ENCODE measurements at regions not wholly inside any gene's neighbourhood (a gene's known extent, or its start where the extent isn't known, plus 50 kb on each side); places are given as distances from the start of the nearest gene placed in this dataset.

DNA sequence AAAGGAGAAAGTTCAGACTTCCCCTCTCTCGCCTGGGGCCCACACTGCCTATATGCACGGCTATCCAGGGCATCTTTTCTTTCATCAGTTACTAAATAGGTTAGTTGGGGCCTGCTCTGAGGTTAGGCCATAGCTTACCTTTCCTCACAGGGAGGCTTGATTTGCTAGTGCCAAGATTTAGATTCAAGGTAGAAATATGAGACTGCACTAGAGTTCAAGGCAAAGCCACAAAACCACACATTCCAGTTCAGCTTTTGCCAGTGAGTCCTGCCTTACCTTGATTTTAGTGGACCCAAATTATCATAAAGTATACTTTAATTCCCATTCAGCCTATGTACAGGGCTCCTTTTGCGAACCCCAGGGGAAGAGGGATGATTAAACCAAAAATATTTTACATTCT lies 762.8 kb downstream of the PDHA2 start:
- Mint-ChIP-seq H3K4me3 (no peak overlapping the region), H3K27ac (no peak overlapping the region), H3K27me3 (no peaks in the 10 kb centered on the region), H3K9me3 (peaks cover 0 to 4% (median 0%) of the 10 kb centered on the region in 8 donors), H3K36me3 (no peaks in the 10 kb centered on the region), H3K4me1 (no peaks in the 10 kb centered on the region)
- H3K36me3 ChIP-seq (ENCODE audit: insufficient read depth, low read length) = no peaks in the 10 kb centered on the region
- POLR2A ChIA-PET (ENCODE audit: partially characterized antibody) = no interaction called here
- intact Hi-C loops (cut with micrococcal nuclease) = no loop called here
- no peak overlapping the region for H3K4me3 ChIP-seq (ENCODE audit: low read length in 2 of 2)
- CTCF ChIA-PET (ENCODE audit: partially characterized antibody) = no interaction called here
- no peak for DNase-seq
- H3K27ac ChIP-seq (ENCODE audit: low read depth, low read length) = no peak overlapping the region
- no peaks in the 10 kb centered on the region for H3K4me1 ChIP-seq (ENCODE audit: insufficient read depth, low read length)
- no peaks in the 10 kb centered on the region for H3K27me3 ChIP-seq (ENCODE audit: insufficient read depth, low read length)
- H3K9me3 ChIP-seq (ENCODE audit: control insufficient read depth in 1 of 2, low read length in 2 of 2) = no peaks in the 10 kb centered on the region

GRCh38 chr4:96603641-96604040 lies 763.7 kb downstream of the PDHA2 start:
- H3K27ac Mint-ChIP-seq = no peak overlapping the region
- H3K4me1 ChIP-seq (ENCODE audit: insufficient read depth, low read length) = no peaks in the 10 kb centered on the region
- DNase-seq = no peak
- H3K9me3 ChIP-seq (ENCODE audit: control insufficient read depth in 1 of 2, low read length in 2 of 2) = no peaks in the 10 kb centered on the region
- H3K9me3 Mint-ChIP-seq = peaks cover 0 to 7% (median 0%) of the 10 kb centered on the region in 8 donors
- POLR2A ChIA-PET (ENCODE audit: partially characterized antibody) = no interaction called here
- no peaks in the 10 kb centered on the region for H3K36me3 Mint-ChIP-seq
- no peaks in the 10 kb centered on the region for H3K27me3 Mint-ChIP-seq
- H3K4me1 Mint-ChIP-seq = no peaks in the 10 kb centered on the region
- H3K4me3 Mint-ChIP-seq = no peak overlapping the region
- H3K27ac ChIP-seq (ENCODE audit: low read depth, low read length) = no peak overlapping the region
- CTCF ChIA-PET (ENCODE audit: partially characterized antibody) = no interaction called here
- H3K27me3 ChIP-seq (ENCODE audit: insufficient read depth, low read length) = no peaks in the 10 kb centered on the region
- intact Hi-C loops (cut with micrococcal nuclease) = no loop called here
- no peak overlapping the region for H3K4me3 ChIP-seq (ENCODE audit: low read length in 2 of 2)
- no peaks in the 10 kb centered on the region for H3K36me3 ChIP-seq (ENCODE audit: insufficient read depth, low read length)

GRCh38 chr4:96606451-96606850 lies 766.6 kb downstream of the PDHA2 start:
- intact Hi-C loops (cut with micrococcal nuclease) = no loop called here
- Histone ChIP-seq H3K36me3 (ENCODE audit: insufficient read depth, low read length) (no peaks in the 10 kb centered on the region), H3K4me3 (ENCODE audit: low read length in 2 of 2) (no peak overlapping the region), H3K27ac (ENCODE audit: low read depth, low read length) (no peak overlapping the region), H3K27me3 (ENCODE audit: insufficient read depth, low read length) (no peaks in the 10 kb centered on the region), H3K4me1 (ENCODE audit: insufficient read depth, low read length) (no peaks in the 10 kb centered on the region), H3K9me3 (ENCODE audit: control insufficient read depth in 1 of 2, low read length in 2 of 2) (no peaks in the 10 kb centered on the region)
- ChIA-PET POLR2A (ENCODE audit: partially characterized antibody) (no interaction called here), CTCF (ENCODE audit: partially characterized antibody) (no interaction called here)
- H3K27ac Mint-ChIP-seq = no peak overlapping the region
- no peak for DNase-seq
- H3K27me3 Mint-ChIP-seq = no peaks in the 10 kb centered on the region
- H3K4me1 Mint-ChIP-seq = no peaks in the 10 kb centered on the region
- H3K4me3 Mint-ChIP-seq = no peak overlapping the region
- peaks cover 0 to 4% (median 0%) of the 10 kb centered on the region in 8 donors for H3K9me3 Mint-ChIP-seq
- H3K36me3 Mint-ChIP-seq = no peaks in the 10 kb centered on the region

GRCh38 chr4:96626023-96626422 lies 786.1 kb downstream of the PDHA2 start:
- ChIA-PET CTCF (ENCODE audit: partially characterized antibody) (no interaction called here), POLR2A (ENCODE audit: partially characterized antibody) (no interaction called here)
- no peaks in the 10 kb centered on the region for H3K9me3 ChIP-seq (ENCODE audit: control insufficient read depth in 1 of 2, low read length in 2 of 2)
- H3K4me1 Mint-ChIP-seq = no peaks in the 10 kb centered on the region
- no peaks in the 10 kb centered on the region for H3K27me3 Mint-ChIP-seq
- peaks cover 0 to 5% (median 2%) of the 10 kb centered on the region in 8 donors for H3K9me3 Mint-ChIP-seq
- no peaks in the 10 kb centered on the region for H3K36me3 Mint-ChIP-seq
- no peaks in the 10 kb centered on the region for H3K4me1 ChIP-seq (ENCODE audit: insufficient read depth, low read length)
- intact Hi-C loops (cut with micrococcal nuclease) = no loop called here
- no peak overlapping the region for H3K4me3 Mint-ChIP-seq
- no peak overlapping the region for H3K4me3 ChIP-seq (ENCODE audit: low read length in 2 of 2)
- no peak overlapping the region for H3K27ac ChIP-seq (ENCODE audit: low read depth, low read length)
- H3K27ac Mint-ChIP-seq = no peak overlapping the region
- no peaks in the 10 kb centered on the region for H3K36me3 ChIP-seq (ENCODE audit: insufficient read depth, low read length)
- no peak for DNase-seq
- H3K27me3 ChIP-seq (ENCODE audit: insufficient read depth, low read length) = no peaks in the 10 kb centered on the region

DNA sequence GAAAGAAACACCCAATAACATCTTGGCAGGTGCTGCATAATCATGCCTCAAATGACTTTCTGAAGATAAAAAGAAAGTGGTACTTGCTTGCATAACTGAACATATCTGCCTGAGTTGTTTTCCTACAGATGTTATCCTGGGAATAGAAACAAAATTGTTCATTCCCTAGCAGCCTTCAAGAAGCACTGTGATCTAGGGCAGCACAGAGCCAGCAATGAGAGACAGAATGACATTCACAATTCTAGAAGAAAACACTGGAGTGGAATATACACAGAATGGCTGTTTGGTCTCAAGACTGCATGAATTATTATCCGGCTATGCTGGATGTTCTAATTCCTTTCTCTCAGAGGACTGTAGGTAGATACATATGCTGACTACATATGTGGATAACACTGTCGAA lies 790.9 kb downstream of the PDHA2 start:
- DNase-seq = no peak
- no peaks in the 10 kb centered on the region for H3K4me1 Mint-ChIP-seq
- Histone ChIP-seq H3K9me3 (ENCODE audit: control insufficient read depth in 1 of 2, low read length in 2 of 2) (no peaks in the 10 kb centered on the region), H3K4me1 (ENCODE audit: insufficient read depth, low read length) (no peaks in the 10 kb centered on the region), H3K27me3 (ENCODE audit: insufficient read depth, low read length) (no peaks in the 10 kb centered on the region), H3K36me3 (ENCODE audit: insufficient read depth, low read length) (no peaks in the 10 kb centered on the region), H3K4me3 (ENCODE audit: low read length in 2 of 2) (no peak overlapping the region), H3K27ac (ENCODE audit: low read depth, low read length) (no peak overlapping the region)
- ChIA-PET CTCF (ENCODE audit: partially characterized antibody) (no interaction called here), POLR2A (ENCODE audit: partially characterized antibody) (no interaction called here)
- peaks cover 0 to 4% (median 0%) of the 10 kb centered on the region in 8 donors for H3K9me3 Mint-ChIP-seq
- H3K27ac Mint-ChIP-seq = no peak overlapping the region
- H3K36me3 Mint-ChIP-seq = no peaks in the 10 kb centered on the region
- H3K27me3 Mint-ChIP-seq = no peaks in the 10 kb centered on the region
- intact Hi-C loops (cut with micrococcal nuclease) = no loop called here
- H3K4me3 Mint-ChIP-seq = no peak overlapping the region

- POLR2A ChIA-PET (ENCODE audit: partially characterized antibody) = no interaction called here
- H3K4me3 Mint-ChIP-seq = no peak overlapping the region
- Histone ChIP-seq H3K9me3 (ENCODE audit: control insufficient read depth in 1 of 2, low read length in 2 of 2) (no peaks in the 10 kb centered on the region), H3K4me1 (ENCODE audit: insufficient read depth, low read length) (no peaks in the 10 kb centered on the region), H3K36me3 (ENCODE audit: insufficient read depth, low read length) (no peaks in the 10 kb centered on the region), H3K4me3 (ENCODE audit: low read length in 2 of 2) (no peak overlapping the region), H3K27me3 (ENCODE audit: insufficient read depth, low read length) (no peaks in the 10 kb centered on the region), H3K27ac (ENCODE audit: low read depth, low read length) (no peak overlapping the region)
- peaks cover 0 to 8% (median 1%) of the 10 kb centered on the region in 8 donors for H3K9me3 Mint-ChIP-seq
- DNase-seq = no peak
- intact Hi-C loops (cut with micrococcal nuclease) = no loop called here
- no peaks in the 10 kb centered on the region for H3K36me3 Mint-ChIP-seq
- H3K27me3 Mint-ChIP-seq = no peaks in the 10 kb centered on the region
- no peaks in the 10 kb centered on the region for H3K4me1 Mint-ChIP-seq
- no peak overlapping the region for H3K27ac Mint-ChIP-seq
- CTCF ChIA-PET (ENCODE audit: partially characterized antibody) = no interaction called here
These were observed 798.1 kb downstream of the PDHA2 start for GRCh38 chr4:96637971-96638412.

- Mint-ChIP-seq H3K27me3 (no peaks in the 10 kb centered on the region), H3K36me3 (no peaks in the 10 kb centered on the region), H3K27ac (no peak overlapping the region), H3K4me1 (no peaks in the 10 kb centered on the region), H3K4me3 (no peak overlapping the region), H3K9me3 (peaks cover 0 to 8% (median 3%) of the 10 kb centered on the region in 8 donors)
- H3K4me1 ChIP-seq (ENCODE audit: insufficient read depth, low read length) = no peaks in the 10 kb centered on the region
- no peak overlapping the region for H3K4me3 ChIP-seq (ENCODE audit: low read length in 2 of 2)
- no peaks in the 10 kb centered on the region for H3K36me3 ChIP-seq (ENCODE audit: insufficient read depth, low read length)
- CTCF ChIA-PET (ENCODE audit: partially characterized antibody) = no interaction called here
- DNase-seq = no peak
- no peaks in the 10 kb centered on the region for H3K27me3 ChIP-seq (ENCODE audit: insufficient read depth, low read length)
- H3K27ac ChIP-seq (ENCODE audit: low read depth, low read length) = no peak overlapping the region
- no peaks in the 10 kb centered on the region for H3K9me3 ChIP-seq (ENCODE audit: control insufficient read depth in 1 of 2, low read length in 2 of 2)
- intact Hi-C loops (cut with micrococcal nuclease) = no loop called here
- POLR2A ChIA-PET (ENCODE audit: partially characterized antibody) = no interaction called here
These were observed 800.0 kb downstream of the PDHA2 start for GRCh38 chr4:96639932-96640331.

DNA sequence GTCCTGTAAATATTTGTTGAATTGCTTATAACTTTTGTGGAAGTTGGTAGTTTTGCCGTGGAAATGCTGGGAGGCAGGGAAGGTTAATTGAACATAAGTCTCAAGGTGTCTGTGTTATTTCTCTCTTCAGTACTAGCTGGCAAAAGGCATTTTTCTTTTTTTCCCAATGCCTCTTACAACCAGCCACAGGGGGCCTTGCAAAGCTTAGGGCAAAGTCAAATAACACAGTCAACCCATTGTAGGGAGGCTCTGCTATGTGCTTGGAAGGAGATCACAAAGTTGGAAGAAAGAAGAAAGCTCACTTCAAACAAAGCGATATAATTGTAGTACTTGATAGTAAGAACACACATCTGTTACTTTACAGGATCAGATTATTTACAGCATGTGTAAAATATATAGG lies 802.6 kb downstream of the PDHA2 start:
- POLR2A ChIA-PET (ENCODE audit: partially characterized antibody) = no interaction called here
- no peak for DNase-seq
- Mint-ChIP-seq H3K27ac (no peak overlapping the region), H3K4me3 (no peak overlapping the region), H3K36me3 (no peaks in the 10 kb centered on the region), H3K27me3 (no peaks in the 10 kb centered on the region), H3K4me1 (no peaks in the 10 kb centered on the region), H3K9me3 (peaks cover 0 to 16% (median 3%) of the 10 kb centered on the region in 8 donors)
- H3K27me3 ChIP-seq (ENCODE audit: insufficient read depth, low read length) = no peaks in the 10 kb centered on the region
- CTCF ChIA-PET (ENCODE audit: partially characterized antibody) = no interaction called here
- H3K4me3 ChIP-seq (ENCODE audit: low read length in 2 of 2) = no peak overlapping the region
- H3K27ac ChIP-seq (ENCODE audit: low read depth, low read length) = no peak overlapping the region
- intact Hi-C loops (cut with micrococcal nuclease) = no loop called here
- no peaks in the 10 kb centered on the region for H3K4me1 ChIP-seq (ENCODE audit: insufficient read depth, low read length)
- no peaks in the 10 kb centered on the region for H3K9me3 ChIP-seq (ENCODE audit: control insufficient read depth in 1 of 2, low read length in 2 of 2)
- H3K36me3 ChIP-seq (ENCODE audit: insufficient read depth, low read length) = no peaks in the 10 kb centered on the region

All from CD4-positive, alpha-beta memory T cell (primary cell).